OCI-LY1 (cell line): ENCODE measurements at regions not wholly inside any gene's neighbourhood (a gene's known extent, or its start where the extent isn't known, plus 50 kb on each side); places are given as distances from the start of the nearest gene placed in this dataset.

Experiments
- H2AFZ ChIP-seq: fragments of 200-600 bp; sonication (generic), shearing (Covaris generic); 2 replicates; pipeline ENCODE4 v1.6.0; 2014; ENCODE audit warnings: antibody characterized with exemption, mild to moderate bottlenecking, low read length
- H3F3A ChIP-seq: fragments of 200-600 bp; sonication (generic), shearing (Covaris generic); 2 replicates; pipeline ENCODE4 v1.6.0; 2014; ENCODE audit warnings: mild to moderate bottlenecking, antibody characterized with exemption, low read length, moderate library complexity; ENCODE audit not compliant: insufficient read depth
- H3K27ac ChIP-seq: fragments of 200-600 bp; sonication (generic); 2 replicates; pipeline ENCODE4 v1.5.1; 2014; ENCODE audit warnings: low read length, mixed run types, mild to moderate bottlenecking, low read depth; ENCODE audit not compliant: poor library complexity, severe bottlenecking
- H3K27me3 ChIP-seq: fragments of 200-600 bp; sonication (generic); 2 replicates; pipeline ENCODE4 v1.6.0; 2014; ENCODE audit warnings: antibody characterized with exemption, mild to moderate bottlenecking, low read length, moderate library complexity; ENCODE audit not compliant: insufficient read depth
- H3K36me3 ChIP-seq: fragments of 200-600 bp; sonication (generic); 2 replicates; pipeline ENCODE4 v1.6.1; 2014; ENCODE audit warnings: mild to moderate bottlenecking, antibody characterized with exemption, low read length, moderate library complexity, mixed read lengths; ENCODE audit not compliant: insufficient read depth
- H3K4me1 ChIP-seq: fragments of 200-600 bp; sonication (generic); 2 replicates; pipeline ENCODE4 v1.5.1; 2014; ENCODE audit warnings: mild to moderate bottlenecking, low read length, moderate library complexity; ENCODE audit not compliant: insufficient read depth, severe bottlenecking
- H3K4me2 ChIP-seq: fragments of 200-600 bp; sonication (generic), shearing (Covaris generic); 2 replicates; pipeline ENCODE4 v1.6.1; 2014; ENCODE audit warnings: low read length
- H3K4me3 ChIP-seq: fragments of 200-600 bp; sonication (generic); 2 replicates; pipeline ENCODE4 v1.5.1; 2014; ENCODE audit warnings: low read length, low read depth, mild to moderate bottlenecking, mixed read lengths; ENCODE audit not compliant: poor library complexity, severe bottlenecking
- H3K79me2 ChIP-seq: fragments of 200-600 bp; shearing (Covaris generic); 2 replicates; pipeline ENCODE4 v1.6.1; 2016; ENCODE audit warnings: mixed run types, low read length, mixed read lengths; ENCODE audit not compliant: insufficient read depth
- H3K9ac ChIP-seq: fragments of 200-600 bp; sonication (generic), shearing (Covaris generic); 2 replicates; pipeline ENCODE4 v1.6.1; 2014; ENCODE audit warnings: mild to moderate bottlenecking, low read length, mixed read lengths
- H3K9me2 ChIP-seq: fragments of 200-600 bp; sonication (generic), shearing (Covaris generic); 2 replicates; pipeline ENCODE4 v1.6.1; 2014; ENCODE audit warnings: low read depth, mild to moderate bottlenecking, low read length, mixed read lengths
- H3K9me3 ChIP-seq: fragments of 200-600 bp; shearing (Covaris generic); 2 replicates; pipeline ENCODE4 v1.6.1; 2014; ENCODE audit warnings: low read length, mixed read lengths
- H4K20me1 ChIP-seq: fragments of 200-600 bp; sonication (generic), shearing (Covaris generic); 2 replicates; pipeline ENCODE4 v1.6.0; 2016; ENCODE audit warnings: mild to moderate bottlenecking, low read length; ENCODE audit not compliant: insufficient read depth
- CTCF ChIP-seq: fragments of 200-600 bp; sonication (generic), shearing (Covaris generic); IDR thresholded peaks from 2 replicates; pipeline ENCODE4 v1.5.1; 2017; ENCODE audit warnings: mild to moderate bottlenecking, antibody characterized with exemption, low read length, moderate library complexity, mixed read lengths
- EZH2 ChIP-seq: fragments of 200-600 bp; sonication (generic), shearing (Covaris generic); IDR thresholded peaks from 2 replicates; pipeline ENCODE4 v1.8.0; 2017; ENCODE audit warnings: borderline replicate concordance, mixed run types, mild to moderate bottlenecking, antibody characterized with exemption, low read length, moderate library complexity, mixed read lengths

GRCh38 chr12:66971816-66972215 is 292.9 kb upstream of the GRIP1 start:
- Histone ChIP-seq H3K27ac (no peak overlapping the region), H3K27me3 (no peaks in the 10 kb centered on the region), H3K4me3 (no peak overlapping the region), H3K9me2 (no peaks in the 10 kb centered on the region), H4K20me1 (no peaks in the 10 kb centered on the region), H3K4me1 (no peaks in the 10 kb centered on the region), H3K9me3 (no peaks in the 10 kb centered on the region), H3K9ac (no peak overlapping the region), H3K79me2 (no peaks in the 10 kb centered on the region), H3K4me2 (no peak overlapping the region), H3F3A (no peaks in the 10 kb centered on the region), H2AFZ (no peak overlapping the region), H3K36me3 (no peaks in the 10 kb centered on the region)
- no peak for TF ChIP-seq CTCF
- TF ChIP-seq EZH2: no peak

- H3F3A ChIP-seq: no peaks in the 10 kb centered on the region
- H3K36me3 ChIP-seq: no peaks in the 10 kb centered on the region
- no peaks in the 10 kb centered on the region for H3K27me3 ChIP-seq
- no peaks in the 10 kb centered on the region for H3K9me3 ChIP-seq
- no peak overlapping the region for H3K27ac ChIP-seq
- no peaks in the 10 kb centered on the region for H4K20me1 ChIP-seq
- H2AFZ ChIP-seq: no peak overlapping the region
- H3K4me2 ChIP-seq: no peak overlapping the region
- no peaks in the 10 kb centered on the region for H3K4me1 ChIP-seq
- no peaks in the 10 kb centered on the region for H3K79me2 ChIP-seq
- TF ChIP-seq CTCF (no peak), EZH2 (no peak)
- no peaks in the 10 kb centered on the region for H3K9me2 ChIP-seq
- no peak overlapping the region for H3K9ac ChIP-seq
- H3K4me3 ChIP-seq: no peak overlapping the region
These were observed 292.6 kb upstream of the CAND1 start for GRCh38 chr12:66976526-66976925.

- Histone ChIP-seq H3K9me3 (no peaks in the 10 kb centered on the region), H3K4me1 (no peaks in the 10 kb centered on the region), H2AFZ (no peak overlapping the region), H3F3A (no peaks in the 10 kb centered on the region), H3K4me3 (no peak overlapping the region), H3K4me2 (no peak overlapping the region), H3K27me3 (no peaks in the 10 kb centered on the region), H3K79me2 (no peaks in the 10 kb centered on the region), H3K9ac (no peak overlapping the region), H4K20me1 (no peaks in the 10 kb centered on the region), H3K9me2 (no peaks in the 10 kb centered on the region), H3K27ac (no peak overlapping the region), H3K36me3 (no peaks in the 10 kb centered on the region)
- no peak for TF ChIP-seq CTCF
- no peak for TF ChIP-seq EZH2
These were observed 290.4 kb upstream of the CAND1 start for GRCh38 chr12:66978802-66979201.
